KBM-7 (cell line): ENCODE measurements at regions not wholly inside any gene's neighbourhood (a gene's known extent, or its start where the extent isn't known, plus 50 kb on each side); places are given as distances from the start of the nearest gene placed in this dataset.

Experiments used
- DNase-seq: peaks from one replicate; pipeline ENCODE4 v3.0.0-alpha.2; 2015
- in situ Hi-C: fragments of 300-500 bp; cut with MboI; formaldehyde crosslinking; loops from 2 replicates; pipeline ENCODE4 v1.14.3; 2020; ENCODE audit warnings: low sequenced_read_pairs, low pct_unique_long_range_greater_than_20kb, mixed read lengths

GRCh38 chr2:236753606-236754270 lies 184.1 kb downstream of the ACKR3 start:
- no peak for DNase-seq
- in situ Hi-C loops, result no loop called here

DNA sequence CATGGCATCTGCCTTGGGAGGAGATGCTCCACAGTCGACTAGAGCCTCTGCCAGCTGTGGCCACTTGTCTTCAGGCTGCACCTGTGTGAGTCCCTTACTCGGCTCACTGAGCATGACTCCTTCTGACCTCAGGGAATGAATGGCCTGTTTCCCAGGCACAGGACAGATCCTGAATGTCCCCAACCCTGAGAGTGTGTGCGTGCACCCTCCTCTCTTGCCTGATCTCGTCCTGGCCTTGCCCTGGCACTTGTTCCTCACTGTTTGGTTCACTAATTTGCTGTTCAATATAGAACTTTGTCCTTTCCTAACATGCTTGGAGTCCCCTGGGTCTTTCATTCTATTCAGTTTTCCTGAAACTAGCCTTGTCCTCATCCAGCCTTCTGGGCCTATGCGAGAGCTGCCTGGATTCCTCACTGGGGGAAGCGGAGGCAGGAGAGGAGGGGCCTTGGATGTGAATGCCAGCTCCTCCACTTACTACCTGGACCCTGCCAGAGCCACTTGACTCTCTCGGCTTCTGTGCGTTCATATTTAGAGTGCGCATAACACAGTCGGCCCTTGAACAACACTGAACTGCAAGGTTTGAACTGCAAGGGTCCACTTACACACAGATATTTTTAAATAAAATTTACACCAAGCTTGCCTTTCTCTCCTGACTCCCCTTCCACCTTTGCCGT lies 184.8 kb downstream of the ACKR3 start:
- in situ Hi-C loops, result no loop called here
- no peak for DNase-seq

DNA sequence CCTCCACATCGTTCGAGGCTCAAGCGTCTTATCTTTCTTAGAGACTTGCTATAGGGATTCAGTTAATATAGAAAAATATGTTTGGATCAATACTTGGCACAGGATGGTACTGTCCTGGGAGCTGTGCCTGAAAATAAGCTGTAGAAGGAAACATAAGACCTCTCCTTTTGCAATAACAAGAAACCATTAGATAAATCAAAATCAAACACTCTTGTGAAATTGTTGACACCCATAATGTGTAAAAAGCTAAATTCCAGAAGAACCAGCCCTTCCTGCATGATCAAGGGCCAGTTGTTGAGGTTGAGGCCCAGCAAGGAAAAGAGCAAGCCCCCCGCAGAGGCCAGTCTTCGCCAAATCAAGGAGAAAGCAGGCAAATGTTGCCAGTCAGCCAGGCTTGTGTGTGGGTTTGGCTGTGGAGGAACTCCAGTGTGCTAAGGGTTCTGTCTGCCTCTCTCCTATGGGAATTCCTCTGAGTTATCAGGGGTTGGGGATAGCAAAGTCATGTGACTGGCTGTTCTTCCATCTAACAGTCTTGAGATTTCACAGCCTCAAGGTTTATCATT lies 185.7 kb downstream of the ACKR3 start:
- in situ Hi-C loops, result no loop called here
- no peak for DNase-seq

- DNase-seq, result no peak
- in situ Hi-C loops, result no loop called here
These were observed 188.8 kb downstream of the ACKR3 start for GRCh38 chr2:236758406-236758805.

GRCh38 chr2:236760246-236760645 lies 190.6 kb downstream of the ACKR3 start:
- DNase-seq, result no peak
- in situ Hi-C loops, result no loop called here

DNA sequence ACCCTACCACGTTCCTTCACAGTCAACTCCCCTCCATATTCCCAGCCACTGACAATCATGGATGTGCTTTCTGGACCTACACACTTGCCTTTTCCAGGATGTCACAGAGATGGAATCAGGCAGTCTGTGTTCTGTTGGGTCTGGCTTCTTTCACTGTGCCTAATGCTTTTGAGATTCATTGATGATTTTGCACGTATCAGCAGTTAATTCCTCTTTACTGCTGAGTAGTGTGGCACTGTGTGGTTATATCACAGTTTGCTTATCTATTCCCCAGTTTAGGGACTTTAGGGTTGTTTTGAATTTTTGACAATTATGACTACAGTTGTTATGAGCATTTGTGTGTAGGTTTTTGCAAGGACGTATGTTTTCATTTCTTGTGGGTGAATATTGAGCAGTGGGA lies 191.7 kb downstream of the ACKR3 start:
- DNase-seq, result no peak
- in situ Hi-C loops, result no loop called here

DNA sequence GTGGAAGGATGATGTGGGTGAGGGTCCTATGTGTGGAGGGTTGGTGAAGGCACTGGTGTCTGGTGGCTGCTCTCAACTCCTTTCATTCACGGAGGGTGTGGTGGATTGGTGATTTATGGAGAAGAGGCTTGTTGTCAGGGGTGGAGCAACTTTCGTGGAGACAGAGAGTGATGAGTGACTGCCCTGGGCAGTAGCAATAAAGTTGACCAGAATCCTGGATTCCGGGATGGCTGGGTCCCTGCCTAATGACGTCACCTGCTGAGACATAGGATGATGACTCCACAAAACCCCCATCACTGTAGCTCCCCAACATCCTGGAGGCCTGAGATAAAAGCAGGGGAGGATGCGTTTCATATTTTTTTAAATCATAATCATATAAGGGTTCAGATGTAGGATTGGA lies 193.0 kb downstream of the ACKR3 start:
- no peak for DNase-seq
- in situ Hi-C loops, result no loop called here

GRCh38 chr2:236763857-236764256 lies 194.2 kb downstream of the ACKR3 start:
- in situ Hi-C loops, result no loop called here
- DNase-seq, result no peak

DNA sequence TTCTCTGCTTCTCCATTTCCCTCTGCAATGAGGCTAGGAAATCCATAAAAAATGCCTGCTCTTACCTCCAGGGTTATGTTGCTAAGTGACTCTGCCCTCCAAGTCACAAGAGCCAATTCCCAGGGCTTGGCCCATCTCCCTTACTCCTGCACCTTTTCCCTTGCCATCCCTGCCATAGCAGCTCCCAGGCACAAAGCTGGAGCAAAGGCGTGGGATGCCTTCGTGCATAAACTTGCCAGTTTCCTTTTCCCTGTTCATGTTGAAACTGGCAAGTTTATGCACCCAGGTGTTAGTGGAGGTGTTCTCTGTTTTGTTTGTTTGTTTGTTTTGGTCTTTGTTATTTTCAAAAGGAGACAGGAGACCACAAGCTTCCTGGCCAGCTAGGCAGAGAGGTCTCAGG lies 195.1 kb downstream of the ACKR3 start:
- DNase-seq, result no peak
- in situ Hi-C loops, result no loop called here

GRCh38 chr2:236765478-236765877 lies 195.9 kb downstream of the ACKR3 start:
- in situ Hi-C loops, result no loop called here
- DNase-seq, result no peak

DNA sequence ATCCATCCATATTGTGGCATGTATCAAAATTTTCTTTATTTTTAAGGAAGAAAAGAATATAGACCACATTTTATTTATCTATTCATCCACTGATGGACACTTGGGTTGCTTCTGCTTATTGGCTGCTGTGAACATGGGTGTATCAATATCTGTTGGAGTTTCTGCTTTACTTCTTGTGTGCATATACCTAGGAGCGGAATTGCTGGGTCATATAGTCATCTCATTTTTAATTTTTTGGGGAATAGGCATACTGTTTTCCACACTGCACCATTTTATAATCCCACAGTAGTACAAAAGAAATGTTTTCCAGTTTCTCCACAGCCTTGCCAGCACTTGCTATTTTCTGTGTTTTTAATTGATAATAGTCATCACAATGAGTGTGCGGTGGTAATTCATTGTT lies 197.2 kb downstream of the ACKR3 start:
- DNase-seq, result no peak
- in situ Hi-C loops, result no loop called here

- no peak for DNase-seq
- in situ Hi-C loops, result no loop called here
These were observed 198.3 kb downstream of the ACKR3 start for GRCh38 chr2:236767941-236768340.

DNA sequence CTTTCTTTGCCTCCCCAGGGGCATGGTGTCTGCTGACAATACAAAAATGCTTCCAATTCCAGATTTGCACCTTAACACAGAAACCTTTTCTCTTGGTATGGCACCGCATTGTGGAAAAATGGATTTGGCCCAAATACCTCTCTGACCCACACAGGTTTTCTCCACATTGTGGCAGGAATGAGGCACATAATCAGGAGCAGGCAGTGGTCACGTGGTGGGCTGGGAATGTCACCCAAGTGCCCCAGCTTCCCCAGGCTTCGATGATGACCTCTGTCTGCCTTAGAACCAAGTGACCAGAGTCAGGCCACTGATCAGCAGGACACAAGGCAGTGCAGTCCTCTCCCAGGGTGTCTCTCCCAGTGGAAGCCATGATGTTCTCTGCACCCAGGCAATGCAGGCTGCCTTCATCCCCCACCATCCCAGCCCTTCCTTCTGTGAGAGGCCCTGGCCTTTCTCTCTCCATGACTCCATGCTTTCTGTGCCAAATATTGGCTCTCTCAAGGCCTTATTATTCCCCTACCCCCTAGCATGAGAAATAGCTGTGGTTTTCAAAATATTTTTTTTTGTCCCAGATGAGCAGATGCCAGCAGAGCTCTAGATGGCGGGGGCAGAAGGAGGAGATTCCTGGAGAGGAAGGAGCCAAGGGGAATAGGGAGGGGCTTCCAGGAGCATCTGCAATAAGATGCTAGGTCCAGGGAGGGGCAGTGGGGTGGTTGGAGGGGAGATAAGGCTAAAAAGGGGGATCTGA lies 198.9 kb downstream of the ACKR3 start:
- in situ Hi-C loops, result no loop called here
- DNase-seq, result no peak

GRCh38 chr2:236769981-236770671 lies 200.5 kb downstream of the ACKR3 start:
- no peak for DNase-seq
- in situ Hi-C loops, result no loop called here

GRCh38 chr2:236772220-236772837 lies 202.7 kb downstream of the ACKR3 start:
- in situ Hi-C loops, result no loop called here

GRCh38 chr2:236773206-236773605 lies 203.6 kb downstream of the ACKR3 start:
- in situ Hi-C loops, result no loop called here
- no peak for DNase-seq

More at GRCh38 chr2:236772220-236772837, 202.7 kb downstream of the ACKR3 start:
- DNase-seq, result no peak

- in situ Hi-C loops, result no loop called here
- DNase-seq, result no peak
These were observed 204.5 kb downstream of the ACKR3 start for GRCh38 chr2:236774171-236774570.

- in situ Hi-C loops, result no loop called here
- no peak for DNase-seq
These were observed 205.9 kb downstream of the ACKR3 start for GRCh38 chr2:236775511-236775910.

DNA sequence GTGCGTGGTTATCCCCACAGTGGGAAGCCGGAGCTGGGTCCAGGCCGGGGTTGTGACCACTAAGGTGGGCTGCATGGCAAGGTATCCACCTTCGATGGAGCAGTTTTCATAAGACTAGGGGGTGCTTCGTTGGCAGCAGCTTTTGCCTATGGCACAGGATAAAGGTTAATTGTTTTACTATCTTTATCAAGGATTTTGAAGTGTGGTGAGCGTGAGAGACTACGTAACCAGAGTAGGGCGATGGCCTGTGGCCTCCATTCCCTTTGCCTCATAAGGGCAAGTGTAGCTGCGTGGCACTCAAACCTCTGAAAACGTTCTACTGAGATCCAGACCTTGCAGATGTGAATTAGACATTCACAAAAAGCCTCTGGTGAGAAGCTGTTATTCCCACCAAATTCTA lies 206.6 kb downstream of the ACKR3 start:
- no peak for DNase-seq
- in situ Hi-C loops, result no loop called here
